ENCODE measurements at regions not wholly inside any gene's neighbourhood (a gene's known extent, or its start where the extent isn't known, plus 50 kb on each side); places are given as distances from the start of the nearest gene placed in this dataset.

GRCh38 chr4:147042046-147042445 lies 96.4 kb upstream of the TTC29 start:
- no peak for TF ChIP-seq CTCF (IDR thresholded peaks at IDR 0.05)
- no peak for TF ChIP-seq POLR2A (IDR thresholded peaks at IDR 0.05)
